ENCODE measurements at regions not wholly inside any gene's neighbourhood (a gene's known extent, or its start where the extent isn't known, plus 50 kb on each side); places are given as distances from the start of the nearest gene placed in this dataset.

DNA sequence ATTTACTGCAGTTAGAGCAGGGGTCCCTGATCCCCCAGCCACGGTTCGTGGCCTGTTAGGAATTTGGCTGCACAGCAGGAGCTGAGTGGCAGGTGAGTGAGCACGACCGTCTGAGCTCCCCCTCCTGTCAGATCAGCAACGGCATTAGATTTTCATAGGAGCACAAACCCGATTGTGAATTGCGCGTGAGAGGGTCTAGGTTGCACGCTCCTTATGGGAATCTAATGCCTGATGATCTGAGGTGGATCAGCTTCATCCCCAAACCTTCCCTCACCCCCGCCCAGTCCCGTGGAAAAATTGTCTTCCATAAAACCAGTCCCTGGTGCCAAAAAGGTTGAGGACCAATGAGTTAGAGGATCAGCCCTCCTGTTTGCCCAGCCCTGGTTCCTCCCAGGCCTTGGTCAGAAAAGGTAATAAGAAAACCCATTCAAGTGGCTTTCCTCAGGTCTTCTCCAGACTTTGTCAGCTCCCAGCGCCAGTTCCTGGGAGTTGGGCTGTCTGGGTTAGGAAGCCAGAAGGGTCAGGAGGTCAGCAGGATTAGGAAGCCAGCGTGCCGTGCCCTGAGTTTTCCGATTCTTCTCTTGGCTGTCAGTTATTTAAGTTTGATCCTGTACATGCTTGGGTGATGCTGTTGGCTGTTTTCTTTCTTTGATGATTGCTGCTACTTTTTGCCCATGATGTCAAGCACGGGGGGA, 139.9 kb upstream of the PMEPA1 start:
- BruUV-seq (replicated peaks) = no TSS peak
- CTCF ChIA-PET = no interaction called here
- no peak for DNase-seq (ENCODE audit: low spot score)
- Histone ChIP-seq H3K9me3 (ENCODE audit: low read depth, low read length, poor library complexity, severe bottlenecking) (no peaks in the 10 kb centered on the region), H3K27ac (ENCODE audit: low read depth, low read length, poor library complexity, severe bottlenecking) (no peak overlapping the region), H3K4me3 (ENCODE audit: low read depth, low read length, poor library complexity, severe bottlenecking) (no peak overlapping the region), H3K4me1 (ENCODE audit: insufficient read depth, low read length, poor library complexity, severe bottlenecking) (no peaks in the 10 kb centered on the region), H3K27me3 (replicated peaks; ENCODE audit: insufficient read depth, low read depth, low read length, poor library complexity) (peaks cover 3% of the 10 kb centered on the region), H3K36me3 (ENCODE audit: insufficient read depth, low read length, poor library complexity, severe bottlenecking) (no peaks in the 10 kb centered on the region)
- POLR2A ChIA-PET (ENCODE audit: low non-redundant PET) = no interaction called here
- intact Hi-C loops (cut with micrococcal nuclease; ENCODE audit: unreplicated experiment) = no loop called here
- TF ChIP-seq, protein P1, sequence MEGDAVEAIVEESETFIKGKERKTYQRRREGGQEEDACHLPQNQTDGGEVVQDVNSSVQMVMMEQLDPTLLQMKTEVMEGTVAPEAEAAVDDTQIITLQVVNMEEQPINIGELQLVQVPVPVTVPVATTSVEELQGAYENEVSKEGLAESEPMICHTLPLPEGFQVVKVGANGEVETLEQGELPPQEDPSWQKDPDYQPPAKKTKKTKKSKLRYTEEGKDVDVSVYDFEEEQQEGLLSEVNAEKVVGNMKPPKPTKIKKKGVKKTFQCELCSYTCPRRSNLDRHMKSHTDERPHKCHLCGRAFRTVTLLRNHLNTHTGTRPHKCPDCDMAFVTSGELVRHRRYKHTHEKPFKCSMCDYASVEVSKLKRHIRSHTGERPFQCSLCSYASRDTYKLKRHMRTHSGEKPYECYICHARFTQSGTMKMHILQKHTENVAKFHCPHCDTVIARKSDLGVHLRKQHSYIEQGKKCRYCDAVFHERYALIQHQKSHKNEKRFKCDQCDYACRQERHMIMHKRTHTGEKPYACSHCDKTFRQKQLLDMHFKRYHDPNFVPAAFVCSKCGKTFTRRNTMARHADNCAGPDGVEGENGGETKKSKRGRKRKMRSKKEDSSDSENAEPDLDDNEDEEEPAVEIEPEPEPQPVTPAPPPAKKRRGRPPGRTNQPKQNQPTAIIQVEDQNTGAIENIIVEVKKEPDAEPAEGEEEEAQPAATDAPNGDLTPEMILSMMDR (conservative IDR thresholded peaks at IDR 0.05; ENCODE audit: low read depth, low read length) = no peak
- TF ChIP-seq EZH2 (IDR thresholded peaks at IDR 0.05; ENCODE audit: borderline replicate concordance, low read depth, low read length, poor library complexity, severe bottlenecking) = no peak

DNA sequence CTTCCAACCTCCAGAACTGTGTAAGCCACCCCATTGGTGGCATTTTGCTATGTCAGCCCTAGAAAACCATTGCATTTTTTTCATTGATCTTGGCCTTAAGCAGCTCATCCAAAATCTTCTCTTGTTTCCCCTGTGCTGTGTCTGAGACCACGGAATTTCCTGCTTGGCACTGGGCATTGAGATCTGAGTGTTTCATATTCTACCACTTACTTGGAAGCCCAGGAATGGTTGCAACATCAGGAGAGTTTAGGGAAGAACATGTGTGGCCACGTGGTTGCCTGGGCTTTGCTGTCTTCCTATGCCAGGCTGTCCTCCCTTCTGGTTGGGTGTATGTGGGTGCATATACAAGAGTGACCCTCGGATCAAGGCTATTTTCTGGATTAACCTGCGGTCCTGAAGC, 139.3 kb upstream of the PMEPA1 start:
- POLR2A ChIA-PET (ENCODE audit: low non-redundant PET) = no interaction called here
- Histone ChIP-seq H3K9me3 (ENCODE audit: low read depth, low read length, poor library complexity, severe bottlenecking) (no peaks in the 10 kb centered on the region), H3K27me3 (replicated peaks; ENCODE audit: insufficient read depth, low read depth, low read length, poor library complexity) (peaks cover 3% of the 10 kb centered on the region), H3K27ac (ENCODE audit: low read depth, low read length, poor library complexity, severe bottlenecking) (no peak overlapping the region), H3K4me1 (ENCODE audit: insufficient read depth, low read length, poor library complexity, severe bottlenecking) (no peaks in the 10 kb centered on the region), H3K36me3 (ENCODE audit: insufficient read depth, low read length, poor library complexity, severe bottlenecking) (no peaks in the 10 kb centered on the region), H3K4me3 (ENCODE audit: low read depth, low read length, poor library complexity, severe bottlenecking) (no peak overlapping the region)
- CTCF ChIA-PET = no interaction called here
- no TSS peak for BruUV-seq (replicated peaks)
- no peak for TF ChIP-seq EZH2 (IDR thresholded peaks at IDR 0.05; ENCODE audit: borderline replicate concordance, low read depth, low read length, poor library complexity, severe bottlenecking)
- TF ChIP-seq, protein P1 (conservative IDR thresholded peaks at IDR 0.05; ENCODE audit: low read depth, low read length) = no peak
- DNase-seq (ENCODE audit: low spot score) = no peak
- intact Hi-C loops (cut with micrococcal nuclease; ENCODE audit: unreplicated experiment) = no loop called here

DNA sequence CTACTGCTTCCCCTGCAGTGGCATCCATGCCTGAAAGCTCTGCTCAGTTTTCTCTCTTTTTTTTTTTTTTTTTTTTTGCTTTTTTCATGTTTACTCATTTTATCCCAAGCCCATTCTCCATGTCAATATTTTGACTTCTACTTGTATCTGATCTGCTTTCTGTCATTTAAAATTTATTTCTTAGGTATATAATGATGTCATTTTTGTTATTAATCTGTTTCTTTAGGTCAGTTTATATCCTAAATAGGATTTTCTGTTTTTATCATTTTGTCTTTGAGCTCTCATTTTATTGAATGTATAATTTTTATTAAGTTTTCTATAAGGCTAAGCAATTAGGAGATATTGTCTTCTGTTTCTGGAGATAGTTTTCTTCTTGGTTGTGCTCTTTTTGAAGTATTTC, 138.5 kb upstream of the PMEPA1 start:
- Histone ChIP-seq H3K36me3 (ENCODE audit: insufficient read depth, low read length, poor library complexity, severe bottlenecking) (no peaks in the 10 kb centered on the region), H3K4me1 (ENCODE audit: insufficient read depth, low read length, poor library complexity, severe bottlenecking) (no peaks in the 10 kb centered on the region), H3K4me3 (ENCODE audit: low read depth, low read length, poor library complexity, severe bottlenecking) (no peak overlapping the region), H3K27me3 (replicated peaks; ENCODE audit: insufficient read depth, low read depth, low read length, poor library complexity) (peaks cover 3% of the 10 kb centered on the region), H3K9me3 (ENCODE audit: low read depth, low read length, poor library complexity, severe bottlenecking) (no peaks in the 10 kb centered on the region), H3K27ac (ENCODE audit: low read depth, low read length, poor library complexity, severe bottlenecking) (no peak overlapping the region)
- DNase-seq (ENCODE audit: low spot score) = no peak
- POLR2A ChIA-PET (ENCODE audit: low non-redundant PET) = no interaction called here
- BruUV-seq (replicated peaks) = no TSS peak
- CTCF ChIA-PET = no interaction called here
- TF ChIP-seq, protein P1 (conservative IDR thresholded peaks at IDR 0.05; ENCODE audit: low read depth, low read length) = no peak
- no peak for TF ChIP-seq EZH2 (IDR thresholded peaks at IDR 0.05; ENCODE audit: borderline replicate concordance, low read depth, low read length, poor library complexity, severe bottlenecking)
- intact Hi-C loops (cut with micrococcal nuclease; ENCODE audit: unreplicated experiment) = no loop called here
